ENCODE measurements at regions not wholly inside any gene's neighbourhood (a gene's known extent, or its start where the extent isn't known, plus 50 kb on each side); places are given as distances from the start of the nearest gene placed in this dataset.

DNA sequence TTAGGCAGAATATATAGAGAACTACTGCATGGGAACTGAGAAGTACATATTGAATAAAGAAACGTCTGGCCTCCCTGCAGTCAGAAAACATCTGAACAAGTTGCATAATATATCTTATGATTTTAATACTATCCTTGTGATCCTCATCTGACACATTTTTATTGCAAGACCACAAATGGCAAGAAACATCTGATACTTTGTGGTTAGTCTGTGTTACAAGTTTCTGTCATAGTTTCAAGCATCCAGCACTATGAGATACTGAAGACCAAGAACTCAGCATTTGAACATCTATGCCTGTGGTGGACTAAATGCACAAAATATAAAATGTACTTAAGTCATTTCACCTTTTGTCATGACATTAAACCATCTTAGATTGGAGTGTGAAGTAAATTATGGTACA, 1175.8 kb upstream of the MIR17HG start:
- Histone ChIP-seq H3K9me3 (no peaks in the 10 kb centered on the region), H3K4me3 (no peak overlapping the region), H3K4me1 (no peaks in the 10 kb centered on the region), H3K27ac (no peak overlapping the region), H3K36me3 (no peaks in the 10 kb centered on the region), H3K27me3 (no peaks in the 10 kb centered on the region)
- WGBS, 2 donors (ENCODE audit: low coverage in 1 of 2) = 50 to 57% methylated on average over 1 of the region's 1 CpG
- ATAC-seq = no peak
- TF ChIP-seq, protein P1, sequence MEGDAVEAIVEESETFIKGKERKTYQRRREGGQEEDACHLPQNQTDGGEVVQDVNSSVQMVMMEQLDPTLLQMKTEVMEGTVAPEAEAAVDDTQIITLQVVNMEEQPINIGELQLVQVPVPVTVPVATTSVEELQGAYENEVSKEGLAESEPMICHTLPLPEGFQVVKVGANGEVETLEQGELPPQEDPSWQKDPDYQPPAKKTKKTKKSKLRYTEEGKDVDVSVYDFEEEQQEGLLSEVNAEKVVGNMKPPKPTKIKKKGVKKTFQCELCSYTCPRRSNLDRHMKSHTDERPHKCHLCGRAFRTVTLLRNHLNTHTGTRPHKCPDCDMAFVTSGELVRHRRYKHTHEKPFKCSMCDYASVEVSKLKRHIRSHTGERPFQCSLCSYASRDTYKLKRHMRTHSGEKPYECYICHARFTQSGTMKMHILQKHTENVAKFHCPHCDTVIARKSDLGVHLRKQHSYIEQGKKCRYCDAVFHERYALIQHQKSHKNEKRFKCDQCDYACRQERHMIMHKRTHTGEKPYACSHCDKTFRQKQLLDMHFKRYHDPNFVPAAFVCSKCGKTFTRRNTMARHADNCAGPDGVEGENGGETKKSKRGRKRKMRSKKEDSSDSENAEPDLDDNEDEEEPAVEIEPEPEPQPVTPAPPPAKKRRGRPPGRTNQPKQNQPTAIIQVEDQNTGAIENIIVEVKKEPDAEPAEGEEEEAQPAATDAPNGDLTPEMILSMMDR (IDR thresholded peaks at IDR 0.05) = no peak
- TF ChIP-seq POLR2A (IDR thresholded peaks at IDR 0.05) = no peak
- no peak for TF ChIP-seq POLR2AphosphoS5 (IDR thresholded peaks at IDR 0.05)
- no peak for TF ChIP-seq EP300 (IDR thresholded peaks at IDR 0.05)

DNA sequence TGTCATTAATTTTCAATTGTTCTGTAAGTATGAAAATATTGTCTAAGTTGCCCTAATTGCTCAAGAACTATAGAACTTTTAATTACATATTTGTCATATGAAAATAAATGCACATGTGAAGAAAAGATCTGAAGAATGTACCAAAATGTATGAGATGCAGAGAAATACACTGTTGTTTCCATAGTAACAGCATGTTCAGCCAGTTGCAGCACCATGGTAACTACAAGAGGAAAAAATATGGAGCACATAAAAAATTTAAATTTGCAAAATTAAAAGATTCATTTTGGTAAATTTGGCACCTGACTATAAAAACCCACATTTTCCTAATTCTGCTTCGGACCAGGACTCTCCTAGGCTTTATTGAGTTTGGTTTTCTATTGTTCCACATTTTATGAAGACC, 1170.0 kb upstream of the MIR17HG start:
- 89 to 91% methylated on average over 1 of the region's 1 CpG for WGBS, 2 donors (ENCODE audit: low coverage in 1 of 2)
- TF ChIP-seq POLR2AphosphoS5 (IDR thresholded peaks at IDR 0.05) (no peak), EP300 (IDR thresholded peaks at IDR 0.05) (no peak)
- TF ChIP-seq, protein P1 (IDR thresholded peaks at IDR 0.05) = no peak
- H3K27ac ChIP-seq = no peak overlapping the region
- ATAC-seq = no peak
- H3K4me3 ChIP-seq = no peak overlapping the region
- H3K4me1 ChIP-seq = no peaks in the 10 kb centered on the region
- H3K36me3 ChIP-seq = no peaks in the 10 kb centered on the region
- H3K9me3 ChIP-seq = no peaks in the 10 kb centered on the region
- no peaks in the 10 kb centered on the region for H3K27me3 ChIP-seq

DNA sequence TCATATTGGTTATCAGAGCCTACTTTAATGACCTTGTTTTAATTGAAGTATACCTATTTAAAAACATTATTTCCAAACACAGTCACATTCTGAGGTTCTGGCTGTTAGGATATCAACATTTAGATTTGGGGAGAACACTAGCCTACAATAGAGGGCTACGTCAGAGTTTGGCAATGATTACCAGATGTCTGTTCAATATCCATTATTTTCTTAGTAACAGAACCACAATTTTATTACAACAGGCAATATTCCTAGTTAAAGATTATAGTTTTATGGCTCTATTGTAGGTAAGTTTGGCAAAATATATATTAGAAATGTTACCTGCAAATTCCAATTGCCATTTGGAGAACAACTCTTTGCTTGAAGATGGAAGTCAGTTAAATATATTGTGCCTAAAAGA, 1163.1 kb upstream of the MIR17HG start:
- Histone ChIP-seq H3K9me3 (no peaks in the 10 kb centered on the region), H3K4me3 (no peak overlapping the region), H3K27me3 (no peaks in the 10 kb centered on the region), H3K27ac (no peak overlapping the region), H3K36me3 (no peaks in the 10 kb centered on the region), H3K4me1 (no peaks in the 10 kb centered on the region)
- no peak for ATAC-seq
- TF ChIP-seq EP300 (IDR thresholded peaks at IDR 0.05) (no peak), POLR2AphosphoS5 (IDR thresholded peaks at IDR 0.05) (no peak), POLR2A (IDR thresholded peaks at IDR 0.05) (no peak)
- TF ChIP-seq, protein P1 (IDR thresholded peaks at IDR 0.05) = no peak
- 23 to 59% methylated on average over 1 of the region's 1 CpG for WGBS, 2 donors (ENCODE audit: low coverage in 1 of 2)

DNA sequence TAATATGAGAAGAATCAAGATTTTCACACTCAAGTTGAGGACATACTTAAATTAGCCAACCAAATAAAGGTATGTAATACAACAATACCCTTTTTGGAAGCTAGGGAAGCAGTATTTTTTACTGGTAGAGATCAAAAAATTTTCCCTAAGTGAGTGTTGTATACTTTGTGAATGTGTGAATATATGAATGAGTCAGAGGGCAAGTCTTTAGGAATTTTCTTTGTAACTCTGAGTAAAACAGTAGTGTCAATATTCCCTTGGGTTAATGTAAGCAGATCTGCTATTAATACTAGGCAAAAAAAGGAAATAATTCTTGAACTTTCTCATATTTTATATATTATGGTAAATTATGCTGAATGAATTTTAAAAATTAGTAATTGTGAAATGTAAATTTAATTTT, 1161.8 kb upstream of the MIR17HG start:
- no peaks in the 10 kb centered on the region for H3K9me3 ChIP-seq
- no peaks in the 10 kb centered on the region for H3K36me3 ChIP-seq
- no peaks in the 10 kb centered on the region for H3K4me1 ChIP-seq
- no peak overlapping the region for H3K27ac ChIP-seq
- no peak overlapping the region for H3K4me3 ChIP-seq
- TF ChIP-seq POLR2A (IDR thresholded peaks at IDR 0.05) (no peak), POLR2AphosphoS5 (IDR thresholded peaks at IDR 0.05) (no peak), EP300 (IDR thresholded peaks at IDR 0.05) (no peak)
- TF ChIP-seq, protein P1 (IDR thresholded peaks at IDR 0.05) = no peak
- H3K27me3 ChIP-seq = no peaks in the 10 kb centered on the region
- no peak for ATAC-seq

DNA sequence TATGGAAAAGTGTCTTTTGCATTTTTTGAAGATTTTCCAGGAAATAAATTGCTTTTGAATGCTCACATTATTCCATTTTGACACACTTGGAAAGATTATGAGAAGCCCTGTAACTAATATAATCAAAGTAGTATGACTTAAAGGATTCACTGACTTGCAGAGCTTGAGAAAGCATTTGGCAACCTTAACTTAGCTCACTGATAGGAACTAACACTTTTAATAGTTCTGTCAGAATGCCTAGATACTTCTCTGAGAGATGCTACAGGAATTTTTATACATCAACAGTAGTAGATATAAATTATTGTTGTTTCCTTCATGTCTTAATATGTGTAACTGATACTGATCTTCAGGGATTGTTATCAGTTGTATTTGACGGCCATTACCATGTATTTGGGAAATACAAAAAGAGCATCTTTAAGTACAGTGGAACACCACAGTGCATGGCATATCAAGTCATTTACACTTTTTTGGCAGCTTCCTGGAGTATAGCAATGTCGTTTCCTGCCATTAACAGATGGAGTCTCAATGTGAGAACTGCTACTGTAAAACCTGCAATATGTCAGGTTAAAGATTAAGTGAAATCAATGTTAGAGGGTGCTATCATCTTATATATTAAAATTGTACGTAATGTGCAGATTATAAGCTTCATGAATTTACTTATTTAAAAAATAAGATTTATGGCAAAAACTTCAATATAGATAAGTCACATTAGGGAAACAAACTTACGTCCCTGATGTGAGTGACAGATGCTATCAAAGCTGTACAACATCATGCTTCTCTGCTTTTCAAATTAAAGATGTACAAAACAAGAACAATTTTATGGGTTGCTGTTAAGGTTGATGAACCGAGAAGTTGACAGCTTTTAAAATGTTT, 1159.8 kb upstream of the MIR17HG start:
- H3K4me3 ChIP-seq = no peak overlapping the region
- no peaks in the 10 kb centered on the region for H3K27me3 ChIP-seq
- TF ChIP-seq POLR2A (IDR thresholded peaks at IDR 0.05) = no peak
- TF ChIP-seq POLR2AphosphoS5 (IDR thresholded peaks at IDR 0.05) = no peak
- TF ChIP-seq, protein P1 (IDR thresholded peaks at IDR 0.05) = no peak
- no peak for TF ChIP-seq EP300 (IDR thresholded peaks at IDR 0.05)
- H3K36me3 ChIP-seq = no peaks in the 10 kb centered on the region
- no peaks in the 10 kb centered on the region for H3K4me1 ChIP-seq
- WGBS, 2 donors (ENCODE audit: low coverage in 1 of 2) = 66 to 70% methylated on average over 5 of the region's 5 CpGs
- no peak overlapping the region for H3K27ac ChIP-seq
- no peak for ATAC-seq
- no peaks in the 10 kb centered on the region for H3K9me3 ChIP-seq

Data from gastroesophageal sphincter (tissue), 4 donors.